H9 (cell line): ENCODE measurements at regions not wholly inside any gene's neighbourhood (a gene's known extent, or its start where the extent isn't known, plus 50 kb on each side); places are given as distances from the start of the nearest gene placed in this dataset.

Experiments used
- DNase-seq: peaks from one replicate; pipeline ENCODE4 v3.0.0-alpha.2; 2017
- H2AFZ ChIP-seq: one replicate; pipeline ENCODE4 v1.6.1; 2013; ENCODE audit warnings: mild to moderate bottlenecking, low read length, control low read depth, moderate library complexity
- H2AK5ac ChIP-seq: 2 replicates; pipeline ENCODE4 v1.6.1; 2013; ENCODE audit warnings: low read length, control low read depth, mixed read lengths; ENCODE audit not compliant: insufficient read length
- H2BK120ac ChIP-seq: one replicate; pipeline ENCODE4 v1.6.1; 2013; ENCODE audit warnings: low read depth, mild to moderate bottlenecking, low read length, control low read depth, inconsistent platforms; ENCODE audit not compliant: poor library complexity, severe bottlenecking
- H2BK12ac ChIP-seq: 2 replicates; pipeline ENCODE4 v1.6.1; 2013; ENCODE audit warnings: low read length, control low read depth, mixed read lengths, low read depth; ENCODE audit not compliant: insufficient read length
- H2BK15ac ChIP-seq: 2 replicates; pipeline ENCODE4 v1.6.1; 2013; ENCODE audit warnings: low read depth, low read length, control low read depth
- H2BK20ac ChIP-seq: one replicate; pipeline ENCODE4 v1.6.1; 2013; ENCODE audit warnings: low read depth, mild to moderate bottlenecking, low read length, control low read depth, inconsistent platforms; ENCODE audit not compliant: poor library complexity, severe bottlenecking
- H2BK5ac ChIP-seq: 2 replicates; pipeline ENCODE4 v1.6.1; 2013; ENCODE audit warnings: low read length, control low read depth, mixed read lengths; ENCODE audit not compliant: insufficient read length
- H3K14ac ChIP-seq: 2 replicates; pipeline ENCODE4 v1.6.1; 2013; ENCODE audit warnings: low read length, control low read depth; ENCODE audit not compliant: insufficient read depth
- H3K18ac ChIP-seq: 2 replicates; pipeline ENCODE4 v1.6.1; 2013; ENCODE audit warnings: low read depth, mild to moderate bottlenecking, mixed read lengths, low read length, control low read depth; ENCODE audit not compliant: insufficient read length
- H3K23ac ChIP-seq: 2 replicates; pipeline ENCODE4 v1.6.1; 2013; ENCODE audit warnings: low read length, control low read depth, mixed read lengths, low read depth; ENCODE audit not compliant: insufficient read length
- H3K23me2 ChIP-seq: 2 replicates; pipeline ENCODE4 v1.6.1; 2013; ENCODE audit warnings: low read depth, mild to moderate bottlenecking, mixed read lengths, low read length, control low read depth; ENCODE audit not compliant: insufficient read length, poor library complexity, severe bottlenecking
- H3K27ac ChIP-seq: 2 replicates; pipeline ENCODE4 v1.5.1; 2013; ENCODE audit warnings: low read length, control low read depth, mixed read lengths, low read depth; ENCODE audit not compliant: insufficient read length
- H3K27me3 ChIP-seq: 2 replicates; pipeline ENCODE4 v1.6.1; 2013; ENCODE audit warnings: low read length, control low read depth, inconsistent platforms; ENCODE audit not compliant: insufficient read depth
- H3K4ac ChIP-seq: 2 replicates; pipeline ENCODE4 v1.6.1; 2013; ENCODE audit warnings: low read depth, mild to moderate bottlenecking, control low read depth, inconsistent platforms, low read length, moderate library complexity
- H3K4me1 ChIP-seq: 2 replicates; pipeline ENCODE4 v1.6.1; 2013; ENCODE audit warnings: low read length, control low read depth, inconsistent platforms; ENCODE audit not compliant: insufficient read depth
- H3K4me2 ChIP-seq: 2 replicates; pipeline ENCODE4 v1.6.1; 2013; ENCODE audit warnings: low read length, control low read depth, mixed read lengths; ENCODE audit not compliant: insufficient read length, insufficient read depth
- H3K56ac ChIP-seq: 2 replicates; pipeline ENCODE4 v1.6.1; 2013; ENCODE audit warnings: low read depth, mild to moderate bottlenecking, mixed read lengths, low read length, control low read depth; ENCODE audit not compliant: insufficient read length
- H3K79me1 ChIP-seq: 2 replicates; pipeline ENCODE4 v1.6.1; 2013; ENCODE audit warnings: low read depth, mild to moderate bottlenecking, moderate library complexity, low read length, control low read depth, inconsistent platforms; ENCODE audit not compliant: insufficient read depth, poor library complexity, severe bottlenecking
- H3K79me2 ChIP-seq: 2 replicates; pipeline ENCODE4 v1.6.1; 2013; ENCODE audit warnings: low read length, control low read depth, inconsistent platforms; ENCODE audit not compliant: insufficient read depth
- H3K9ac ChIP-seq: 2 replicates; pipeline ENCODE4 v1.6.1; 2013; ENCODE audit warnings: low read length, control low read depth, mixed read lengths; ENCODE audit not compliant: insufficient read length; ENCODE audit errors: extremely low read depth
- H3K9me3 ChIP-seq: one replicate; pipeline ENCODE4 v1.6.1; 2013; ENCODE audit warnings: low read depth, low read length, inconsistent platforms; ENCODE audit not compliant: control insufficient read depth
- H3T11ph ChIP-seq: one replicate; pipeline ENCODE4 v1.6.1; 2013; ENCODE audit warnings: mild to moderate bottlenecking, low read length, control low read depth, inconsistent platforms
- H4K20me1 ChIP-seq: one replicate; pipeline ENCODE4 v1.6.1; 2013; ENCODE audit not compliant: control insufficient read depth, insufficient read length, insufficient read depth
- H4K5ac ChIP-seq: 2 replicates; pipeline ENCODE4 v1.6.1; 2013; ENCODE audit warnings: low read depth, mild to moderate bottlenecking, mixed read lengths, low read length, control low read depth; ENCODE audit not compliant: insufficient read length
- H4K8ac ChIP-seq: replicated peaks from 2 replicates; pipeline ENCODE4 v1.6.1; 2013; ENCODE audit warnings: low read length, control low read depth, mixed read lengths, low read depth; ENCODE audit not compliant: insufficient read length
- H4K91ac ChIP-seq: 2 replicates; pipeline ENCODE4 v1.6.1; 2013; ENCODE audit warnings: low read depth, mild to moderate bottlenecking, moderate library complexity, mixed read lengths, low read length, control low read depth; ENCODE audit not compliant: insufficient read length
- H3K27ac Mint-ChIP-seq, 3 experiments: 2 replicates in 2 of 3; 3 replicates in 1 of 3; pipeline ENCODE4 v1.8.0; 2020 to 2021; ENCODE audit warnings: mixed read lengths in 3 of 3, mild to moderate bottlenecking in 1 of 3, moderate library complexity in 1 of 3
- H3K27me3 Mint-ChIP-seq: 2 replicates; pipeline ENCODE4 v1.8.0; 2021; ENCODE audit warnings: low read depth, mild to moderate bottlenecking, moderate library complexity, mixed read lengths
- H3K36me3 Mint-ChIP-seq, 3 experiments: 2 replicates in 2 of 3; 3 replicates in 1 of 3; pipeline ENCODE4 v1.8.0; 2020 to 2021; ENCODE audit warnings: low read depth in 3 of 3, mixed read lengths in 3 of 3; ENCODE audit not compliant: insufficient read depth in 1 of 3
- H3K4me1 Mint-ChIP-seq, 2 experiments: 2 replicates each; pipeline ENCODE4 v1.8.0; 2020; ENCODE audit warnings: mixed read lengths in 2 of 2
- H3K4me3 Mint-ChIP-seq, 2 experiments: 2 replicates in 1 of 2; 3 replicates in 1 of 2; pipeline ENCODE4 v1.8.0; 2020 to 2021; ENCODE audit warnings: mild to moderate bottlenecking in 2 of 2, mixed read lengths in 2 of 2, moderate library complexity in 1 of 2
- H3K9me3 Mint-ChIP-seq, 2 experiments: 2 replicates in 1 of 2; 3 replicates in 1 of 2; pipeline ENCODE4 v1.8.0; 2020; ENCODE audit warnings: mild to moderate bottlenecking in 2 of 2, mixed read lengths in 2 of 2, moderate library complexity in 1 of 2
- CTCF ChIP-seq: fragments of 200-600 bp; sonication (generic); conservative IDR thresholded peaks from 3 replicates; pipeline ENCODE4 v1.8.0; 2021; ENCODE audit warnings: antibody characterized with exemption, mild to moderate bottlenecking
- WGBS: extraction: QIAGEN DNeasy Blood & Tissue Kit; methylation state at CpG from one replicate; pipeline ENCODE4 v1.1.7; 2013; ENCODE audit warnings: missing lambda C conversion rate, low lambda C conversion rate, mixed read lengths; ENCODE audit not compliant: insufficient read length; ENCODE audit errors: extremely low coverage; 5-methylcytosine and 5-hydroxymethylcytosine counted together

GRCh38 chr22:48091060-48091650, 1328.7 kb downstream of the TBC1D22A start:
- Histone ChIP-seq H3K4me2 (no peak overlapping the region), H3K56ac (no peak overlapping the region), H3K79me2 (no peaks in the 10 kb centered on the region), H3K27me3 (no peaks in the 10 kb centered on the region), H3K23me2 (no peaks in the 10 kb centered on the region), H4K5ac (no peak overlapping the region), H2BK120ac (no peak overlapping the region), H3T11ph (no peak overlapping the region), H4K91ac (no peak overlapping the region), H3K18ac (no peak overlapping the region), H3K23ac (no peak overlapping the region), H4K20me1 (no peaks in the 10 kb centered on the region), H3K79me1 (no peaks in the 10 kb centered on the region), H3K27ac (no peak overlapping the region), H2BK5ac (no peak overlapping the region), H2BK12ac (no peak overlapping the region), H3K4ac (no peak overlapping the region), H3K14ac (no peak overlapping the region; the same call in 1 of the 2 replicates), H2AK5ac (no peak overlapping the region), H2BK15ac (no peak overlapping the region; the same call in 1 of the 2 replicates), H4K8ac (no peak overlapping the region), H2BK20ac (no peak overlapping the region), H3K4me1 (no peaks in the 10 kb centered on the region), H3K9me3 (no peaks in the 10 kb centered on the region), H3K9ac (no peak overlapping the region), H2AFZ (no peak overlapping the region)
- Mint-ChIP-seq H3K27ac (no peak overlapping the region; a peak in 1 of 7 replicates), H3K4me3 (no peak overlapping the region), H3K36me3 (no peaks in the 10 kb centered on the region), H3K27me3 (no peaks in the 10 kb centered on the region; the same call in 1 of the 2 replicates), H3K4me1 (peaks cover 4 to 7% of the 10 kb centered on the region in 2 experiments; a peak in 3 of 4 replicates), H3K9me3 (no peaks in the 10 kb centered on the region)
- no peak for DNase-seq
- WGBS, result no CpG with 5 or more reads among the region's 11 CpGs
- no peak for TF ChIP-seq CTCF
